HepG2 (cell line): ENCODE measurements at regions not wholly inside any gene's neighbourhood (a gene's known extent, or its start where the extent isn't known, plus 50 kb on each side); places are given as distances from the start of the nearest gene placed in this dataset.
"Not testable (repeated sequence)": the region's sequence is repeated elsewhere in the genome, so short reads cannot be mapped to it uniquely, and the experiment has no call there.

Source experiments
- ATAC-seq: fragments of 200-7000 bp; cut with Tn5 transposase; 3 replicates; pipeline ENCODE4 v1.9.1; 2020; ENCODE audit warnings: mild to moderate bottlenecking, moderate library complexity
- BruUV-seq: library from RNA; stranded (reverse); fragments of 400-500 nt; replicated peaks from 2 replicates; lab custom pipeline; 2021; lab: Mats Ljungman, UMichigan
- CTCF ChIA-PET: fragments of 300-600 bp; formaldehyde crosslinking; extraction: SDS; loops from one replicate; lab custom pipeline; 2021; ENCODE audit warnings: low total read pairs, inconsistent platforms, low intra/inter-chr PET ratio; lab: Yijun Ruan, JAX
- POLR2A ChIA-PET: fragments of 350-600 bp; sonication (Branson Sonifier 250); formaldehyde crosslinking; loops from one replicate; lab custom pipeline; 2020; ENCODE audit warnings: antibody characterized with exemption, inconsistent platforms; lab: Yijun Ruan, JAX
- DNase-seq: peaks from one replicate; pipeline ENCODE4 v3.0.0-alpha.2; 2015; ENCODE audit warnings: low spot score
- FAIRE-seq: peaks from 3 replicates; lab custom pipeline; 2011; peaks lifted over from hg19 to GRCh38; lab: Jason Lieb, UNC
- H2AFZ ChIP-seq: one replicate; pipeline ENCODE4 v1.6.1; 2011; ENCODE audit warnings: low read length, inconsistent platforms
- H3K27ac ChIP-seq: fragments of 300-600 bp; 3 replicates; pipeline ENCODE4 v1.8.0; 2011; ENCODE audit warnings: mixed run types, mild to moderate bottlenecking, mixed read lengths, low read length, inconsistent platforms; ENCODE audit not compliant: insufficient read depth; ENCODE audit errors: extremely low read length
- H3K27me3 ChIP-seq, 2 experiments: fragments of 200-600 bp in 1 of 2; 2 replicates in 1 of 2; 3 replicates in 1 of 2; pipeline versions ENCODE4 v1.6.0 to v1.8.0; 2011; ENCODE audit warnings: low read length in 2 of 2, mild to moderate bottlenecking in 2 of 2, moderate library complexity in 2 of 2, inconsistent platforms in 1 of 2; ENCODE audit not compliant: insufficient read depth in 2 of 2, control insufficient read depth in 1 of 2
- H3K36me3 ChIP-seq, 2 experiments: fragments of 200-600 bp in 1 of 2; replicated peaks in 1 of 2; 2 replicates in 1 of 2; 3 replicates in 1 of 2; pipeline versions ENCODE4 v1.5.1 to v1.8.0; 2011; ENCODE audit warnings: low read length in 2 of 2, inconsistent platforms in 1 of 2; ENCODE audit not compliant: insufficient read depth in 2 of 2, control insufficient read depth in 1 of 2
- H3K4me1 ChIP-seq: 2 replicates; pipeline ENCODE4 v1.5.1; 2012; ENCODE audit warnings: low read length, inconsistent platforms; ENCODE audit not compliant: insufficient read depth
- H3K4me2 ChIP-seq: 2 replicates; pipeline ENCODE4 v1.6.0; 2011; ENCODE audit warnings: low read depth, low read length, inconsistent platforms
- H3K4me3 ChIP-seq, 3 experiments: fragments of 200-600 bp in 1 of 3; sonication (generic), shearing (Covaris generic) in 1 of 3; replicated peaks in 1 of 3; 2 replicates each; pipeline ENCODE4 v1.5.1; 2011 to 2016; ENCODE audit warnings: low read length in 3 of 3, inconsistent platforms in 2 of 3, low read depth in 2 of 3, mild to moderate bottlenecking in 2 of 3, control low read depth in 1 of 3, mixed read lengths in 1 of 3; ENCODE audit not compliant: insufficient read depth in 1 of 3
- H3K79me2 ChIP-seq: one replicate; pipeline ENCODE4 v1.6.1; 2011; ENCODE audit warnings: low read length, inconsistent platforms; ENCODE audit not compliant: insufficient read depth
- H3K9ac ChIP-seq: 2 replicates; pipeline ENCODE4 v1.6.0; 2011; ENCODE audit warnings: mild to moderate bottlenecking, low read depth, low read length, inconsistent platforms; ENCODE audit not compliant: insufficient read depth
- H3K9me3 ChIP-seq: 2 replicates; pipeline ENCODE4 v1.5.1; 2012; ENCODE audit warnings: mild to moderate bottlenecking, low read length
- H4K20me1 ChIP-seq: 2 replicates; pipeline ENCODE4 v1.6.0; 2011; ENCODE audit warnings: inconsistent platforms, mild to moderate bottlenecking, low read length, moderate library complexity; ENCODE audit not compliant: insufficient read depth
- MAZ ChIP-seq, 2 experiments: sonication (generic) in 1 of 2; formaldehyde crosslinking in 1 of 2; IDR thresholded peaks; 2 replicates each; pipeline versions ENCODE4 v1.5.0 to v1.6.1; 2012 to 2020; ENCODE audit warnings: low read depth in 2 of 2, mild to moderate bottlenecking in 2 of 2, borderline replicate concordance in 1 of 2, improper control_type of control experiment in 1 of 2, low read length in 1 of 2, missing genetic modification reagents in 1 of 2, moderate library complexity in 1 of 2
- RORA ChIP-seq: sonication (generic); formaldehyde crosslinking; IDR thresholded peaks from 2 replicates; pipeline ENCODE4 v1.5.0; 2020; ENCODE audit warnings: mild to moderate bottlenecking, missing genetic modification reagents, moderate library complexity
- SP4 ChIP-seq: sonication (generic); formaldehyde crosslinking; IDR thresholded peaks from 2 replicates; pipeline ENCODE4 v1.8.1; 2023; ENCODE audit warnings: mild to moderate bottlenecking, missing genetic modification reagents
- ZFP62 ChIP-seq: sonication (generic); formaldehyde crosslinking; IDR thresholded peaks from 2 replicates; pipeline ENCODE4 v1.4.0; 2020; ENCODE audit warnings: missing genetic modification reagents
- ZNF672 ChIP-seq: sonication (generic); formaldehyde crosslinking; IDR thresholded peaks from 2 replicates; pipeline ENCODE4 v1.8.1; 2022; ENCODE audit warnings: missing genetic modification reagents
- ZNF790 ChIP-seq: sonication (generic); formaldehyde crosslinking; IDR thresholded peaks from 2 replicates; pipeline ENCODE4 v1.8.0; 2022; ENCODE audit warnings: missing genetic modification reagents, mild to moderate bottlenecking, borderline replicate concordance
- WGBS: methylation state at CpG from one replicate; pipeline ENCODE4 v1.1.6; 2017; ENCODE audit warnings: low lambda C conversion rate; 5-methylcytosine and 5-hydroxymethylcytosine counted together
- in situ Hi-C: cut with HindIII; loops from 2 replicates; pipeline ENCODE4 v1.10.0; 2017; ENCODE audit warnings: low pct_unique_long_range_greater_than_20kb; ENCODE audit not compliant: extremely low pct_ligation_motif_present
- intact Hi-C: fragments of 100-400 bp; cut with micrococcal nuclease; formaldehyde crosslinking; loops from one replicate; pipeline ENCODE4 v1.10.0; 2022; ENCODE audit not compliant: unreplicated experiment
- TF ChIP-seq, protein P1 (sequence below): sonication (generic); formaldehyde crosslinking; IDR thresholded peaks from 2 replicates; pipeline ENCODE4 v1.5.1; 2020; ENCODE audit warnings: mild to moderate bottlenecking, moderate library complexity, missing genetic modification reagents

DNA sequence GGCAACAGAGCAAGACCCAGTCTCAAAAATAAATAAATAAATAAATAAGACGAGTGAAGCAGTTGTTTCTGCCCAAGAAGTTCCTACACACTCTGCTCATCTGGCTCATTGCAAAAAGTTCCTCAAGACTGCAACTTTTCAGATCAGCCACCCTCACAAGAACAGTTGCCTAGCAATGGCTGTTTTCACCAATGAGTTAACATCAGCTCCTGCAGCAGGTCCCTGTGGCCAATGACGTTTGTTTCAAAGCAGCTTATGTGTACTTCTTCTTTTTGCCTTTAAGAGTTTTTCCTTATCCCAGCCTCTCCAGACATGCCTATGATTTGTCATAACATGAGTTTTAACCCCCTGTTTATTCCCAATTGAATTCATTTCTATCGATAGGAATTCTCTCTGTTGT is 118.4 kb upstream of the SPRED1 start:
- no peak overlapping the region for H3K27ac ChIP-seq
- no peaks in the 10 kb centered on the region for H3K4me1 ChIP-seq
- H4K20me1 ChIP-seq = no peaks in the 10 kb centered on the region
- no peaks in the 10 kb centered on the region for H3K27me3 ChIP-seq
- no peak overlapping the region for H3K9ac ChIP-seq
- CTCF ChIA-PET = no interaction called here
- H2AFZ ChIP-seq = no peak overlapping the region
- no TSS peak for BruUV-seq
- intact Hi-C loops (no loop called here), in situ Hi-C loops (no loop called here)
- no peaks in the 10 kb centered on the region for H3K36me3 ChIP-seq
- DNase-seq (no peak), ATAC-seq (no peak), FAIRE-seq (no peak)
- H3K4me2 ChIP-seq = no peak overlapping the region
- POLR2A ChIA-PET = no interaction called here
- no peaks in the 10 kb centered on the region for H3K79me2 ChIP-seq
- 0% methylated on average over 3 of the region's 3 CpGs for WGBS
- H3K9me3 ChIP-seq = no peaks in the 10 kb centered on the region
- no peak overlapping the region for H3K4me3 ChIP-seq
- TF ChIP-seq RORA (CRISPR knock-in tag) = no peak
- TF ChIP-seq ZNF672 (CRISPR knock-in tag) = no peak
- TF ChIP-seq SP4 (CRISPR knock-in tag) = no peak
- TF ChIP-seq ZNF790 (CRISPR knock-in tag) = no peak
- TF ChIP-seq MAZ (IDR thresholded peaks at IDR 0.05; ENCODE audit: borderline replicate concordance, low read depth, low read length) = no peak
- TF ChIP-seq MAZ (CRISPR knock-in tag; IDR thresholded peaks at IDR 0.05; ENCODE audit: low read depth) = no peak
- TF ChIP-seq, protein P1, sequence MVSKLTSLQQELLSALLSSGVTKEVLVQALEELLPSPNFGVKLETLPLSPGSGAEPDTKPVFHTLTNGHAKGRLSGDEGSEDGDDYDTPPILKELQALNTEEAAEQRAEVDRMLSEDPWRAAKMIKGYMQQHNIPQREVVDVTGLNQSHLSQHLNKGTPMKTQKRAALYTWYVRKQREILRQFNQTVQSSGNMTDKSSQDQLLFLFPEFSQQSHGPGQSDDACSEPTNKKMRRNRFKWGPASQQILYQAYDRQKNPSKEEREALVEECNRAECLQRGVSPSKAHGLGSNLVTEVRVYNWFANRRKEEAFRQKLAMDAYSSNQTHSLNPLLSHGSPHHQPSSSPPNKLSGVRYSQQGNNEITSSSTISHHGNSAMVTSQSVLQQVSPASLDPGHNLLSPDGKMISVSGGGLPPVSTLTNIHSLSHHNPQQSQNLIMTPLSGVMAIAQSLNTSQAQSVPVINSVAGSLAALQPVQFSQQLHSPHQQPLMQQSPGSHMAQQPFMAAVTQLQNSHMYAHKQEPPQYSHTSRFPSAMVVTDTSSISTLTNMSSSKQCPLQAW = no peak
- TF ChIP-seq ZFP62 (CRISPR knock-in tag) = no peak
- TF ChIP-seq, all 625 proteins: peak for 0

DNA sequence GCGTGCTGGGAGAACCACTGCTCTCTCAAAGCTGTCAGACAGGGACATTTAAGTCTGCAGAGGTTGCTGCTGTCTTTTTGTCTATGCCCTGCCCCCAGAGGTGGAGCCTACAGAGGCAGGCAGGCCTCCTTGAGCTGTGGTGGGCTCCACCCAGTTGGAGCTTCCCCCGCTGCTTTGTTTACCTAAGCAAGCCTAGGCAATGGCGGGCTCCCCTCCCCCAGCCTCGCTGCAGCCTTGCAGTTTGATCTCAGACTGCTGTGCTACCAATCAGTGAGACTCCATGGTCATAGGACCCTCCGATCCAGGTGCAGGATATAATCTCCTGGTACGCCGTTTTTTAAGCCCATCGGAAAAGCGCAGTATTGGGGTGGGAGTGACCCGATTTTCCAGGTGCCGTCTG is 110.4 kb upstream of the SPRED1 start:
- in situ Hi-C loops, H2AFZ ChIP-seq, H3K4me2 ChIP-seq, H3K27ac ChIP-seq, H3K27me3 ChIP-seq, BruUV-seq, H3K9me3 ChIP-seq, FAIRE-seq, H3K9ac ChIP-seq, ATAC-seq, intact Hi-C loops, H3K4me3 ChIP-seq, H3K4me1 ChIP-seq, CTCF ChIA-PET, H3K36me3 ChIP-seq, H4K20me1 ChIP-seq, H3K79me2 ChIP-seq, POLR2A ChIA-PET, DNase-seq: not testable (repeated sequence)
- WGBS = 41% methylated on average over 6 of the region's 11 CpGs
